Small intestine (tissue), 7 donors: ENCODE measurements at regions not wholly inside any gene's neighbourhood (a gene's known extent, or its start where the extent isn't known, plus 50 kb on each side); places are given as distances from the start of the nearest gene placed in this dataset.
"Not testable (repeated sequence)": the region's sequence is repeated elsewhere in the genome, so short reads cannot be mapped to it uniquely, and the experiment has no call there.

Experiments
- DNase-seq, 2 donors: peaks; one replicate each; pipeline versions ENCODE4 v3.0.0 to v3.0.0-alpha.2; 2013
- FAIRE-seq: peaks from 2 replicates; lab custom pipeline; 2012; peaks lifted over from hg19 to GRCh38; lab: Jason Lieb, UNC
- H3K27ac ChIP-seq, 3 donors: one replicate each; pipeline ENCODE4 v1.5.1; 2013; ENCODE audit warnings: low read length in 2 of 3, mild to moderate bottlenecking in 2 of 3, control low read depth in 1 of 3, inconsistent platforms in 1 of 3, low read depth in 1 of 3, moderate library complexity in 1 of 3
- H3K27me3 ChIP-seq, 3 donors: one replicate each; pipeline ENCODE4 v1.6.1; 2013; ENCODE audit warnings: low read length in 3 of 3, inconsistent platforms in 1 of 3; ENCODE audit not compliant: control insufficient read depth in 3 of 3, insufficient read depth in 3 of 3
- H3K36me3 ChIP-seq, 3 donors: one replicate each; pipeline ENCODE4 v1.6.1; 2013; ENCODE audit warnings: low read length in 3 of 3, inconsistent platforms in 1 of 3, low read depth in 1 of 3, mild to moderate bottlenecking in 1 of 3, moderate library complexity in 1 of 3; ENCODE audit not compliant: control insufficient read depth in 3 of 3, insufficient read depth in 2 of 3
- H3K4me1 ChIP-seq, 3 donors: one replicate each; pipeline ENCODE4 v1.6.1; 2013; ENCODE audit warnings: low read length in 2 of 3, inconsistent platforms in 1 of 3, low read depth in 1 of 3, mild to moderate bottlenecking in 1 of 3, moderate library complexity in 1 of 3; ENCODE audit not compliant: control insufficient read depth in 3 of 3, insufficient read depth in 2 of 3
- H3K4me3 ChIP-seq, 3 donors: one replicate each; pipeline ENCODE4 v1.5.1; 2013; ENCODE audit warnings: low read length in 3 of 3, control low read depth in 1 of 3, inconsistent platforms in 1 of 3, low read depth in 1 of 3, mild to moderate bottlenecking in 1 of 3, moderate library complexity in 1 of 3
- H3K9me3 ChIP-seq, 2 donors: one replicate each; pipeline ENCODE4 v1.6.1; 2013; ENCODE audit warnings: low read depth in 1 of 2, low read length in 1 of 2; ENCODE audit not compliant: control insufficient read depth in 2 of 2, insufficient read depth in 1 of 2
- WGBS, 3 donors: extraction: QIAGEN DNeasy Blood & Tissue Kit; methylation state at CpG; one replicate each; pipeline ENCODE4 v1.1.7; 2013; 5-methylcytosine and 5-hydroxymethylcytosine counted together
- donor health status: healthy with polysubstance abuse.
- donor health status: control.
- donor health status: control.
- donor health status: Bipolar disorder and iron deficiency.
- donor health status: healthy.

DNA sequence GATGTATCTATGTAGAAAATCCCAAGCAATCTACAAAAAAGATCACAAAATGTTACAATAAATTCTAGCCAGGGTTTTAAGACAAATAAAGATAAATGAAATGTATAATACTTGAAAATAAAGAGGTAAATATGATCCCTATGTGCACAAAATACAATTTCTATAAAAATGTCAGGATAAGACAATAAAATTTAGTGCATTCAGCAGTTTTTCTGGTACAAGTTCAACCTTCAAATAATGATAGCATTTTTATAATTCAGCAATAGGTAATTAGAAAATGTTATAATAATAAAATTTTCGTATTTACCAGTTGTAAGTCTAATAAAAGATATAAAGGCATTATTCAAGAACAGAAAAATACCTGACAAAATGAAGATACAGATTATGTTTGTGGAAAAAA is 726.8 kb upstream of the FAT3 start:
- H3K27ac ChIP-seq = no peak overlapping the region
- WGBS, 3 donors = 65 to 76% (median 69%) methylated on average over 1 of the region's 1 CpG
- H3K4me1 ChIP-seq = no peaks in the 10 kb centered on the region
- DNase-seq (no peak), FAIRE-seq (no peak)
- H3K9me3 ChIP-seq = no peaks in the 10 kb centered on the region
- H3K36me3 ChIP-seq = no peaks in the 10 kb centered on the region
- no peaks in the 10 kb centered on the region for H3K27me3 ChIP-seq
- H3K4me3 ChIP-seq = no peak overlapping the region

DNA sequence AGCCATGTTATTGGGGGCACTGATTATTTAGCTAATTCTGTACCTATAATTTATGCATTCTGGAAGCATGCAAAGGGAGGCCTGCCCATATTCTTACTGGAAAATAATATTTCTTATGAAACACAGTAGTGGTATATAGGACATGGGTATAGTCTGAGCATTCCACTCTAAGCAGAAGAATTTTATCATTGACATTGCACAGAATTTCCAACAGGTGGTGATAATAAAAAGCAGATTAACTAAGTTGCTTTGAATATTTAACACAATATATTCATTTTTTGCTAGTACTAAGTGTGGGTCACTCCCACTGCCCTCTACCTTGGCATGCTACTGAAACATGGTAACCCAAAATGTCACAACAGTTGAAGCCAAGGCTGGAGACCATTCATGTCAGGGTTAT is 728.8 kb upstream of the FAT3 start:
- no peaks in the 10 kb centered on the region for H3K36me3 ChIP-seq
- DNase-seq (no peak), FAIRE-seq (no peak)
- H3K4me1 ChIP-seq = no peaks in the 10 kb centered on the region
- no peaks in the 10 kb centered on the region for H3K27me3 ChIP-seq
- no peak overlapping the region for H3K27ac ChIP-seq
- H3K4me3 ChIP-seq = no peak overlapping the region
- H3K9me3 ChIP-seq = no peaks in the 10 kb centered on the region

DNA sequence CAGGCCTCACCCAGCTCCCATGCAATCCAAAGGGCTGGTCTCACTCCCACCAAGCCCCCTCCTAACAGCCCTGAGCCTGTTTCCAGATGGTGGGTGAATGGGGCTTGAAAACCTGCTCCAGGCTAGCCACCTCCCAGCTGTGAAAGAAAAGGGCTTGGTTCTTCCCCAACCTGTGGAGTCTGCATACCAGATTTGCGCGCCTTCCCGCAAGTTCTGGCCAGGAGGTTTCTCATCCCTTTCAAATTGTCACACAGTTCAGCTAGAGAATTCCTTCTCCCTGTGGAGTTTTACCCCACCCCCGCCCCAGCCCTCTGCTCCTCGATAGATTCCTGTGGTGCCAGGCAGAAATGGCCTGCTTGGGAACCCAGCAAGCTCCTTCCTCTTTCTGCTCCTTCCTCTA is 734.6 kb upstream of the FAT3 start:
- Histone ChIP-seq H3K27me3 (no peaks in the 10 kb centered on the region), H3K27ac (no peak overlapping the region), H3K4me1 (no peaks in the 10 kb centered on the region), H3K4me3 (no peak overlapping the region), H3K36me3 (no peaks in the 10 kb centered on the region), H3K9me3 (peaks cover 2 to 7% of the 10 kb centered on the region in 2 donors)
- DNase-seq (no peak), FAIRE-seq (no peak)
- 71 to 81% (median 74%) methylated on average over 5 of the region's 5 CpGs for WGBS, 3 donors

DNA sequence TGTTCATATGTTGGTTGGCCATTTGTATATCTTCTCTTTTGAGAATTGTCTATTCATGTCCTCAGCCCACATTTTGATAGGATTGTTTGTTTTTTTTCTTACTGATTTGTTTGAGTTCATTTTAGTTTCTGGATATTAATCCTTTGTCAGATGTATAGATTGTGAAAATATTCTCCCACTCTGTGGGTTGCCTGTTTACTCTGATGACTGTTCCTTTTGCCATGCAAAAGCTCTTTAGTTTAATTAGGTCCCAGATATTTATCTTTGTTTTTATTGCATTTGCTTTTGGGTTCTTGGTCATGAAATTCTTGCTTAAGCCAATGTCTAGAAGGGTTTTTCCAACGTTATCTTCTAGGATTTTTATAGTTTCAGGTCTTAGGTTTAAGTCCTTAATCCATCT is 740.7 kb upstream of the FAT3 start:
- 38 to 60% (median 52%) methylated on average over 1 of the region's 1 CpG for WGBS, 3 donors
- not testable (repeated sequence) for H3K4me1 ChIP-seq, H3K9me3 ChIP-seq, FAIRE-seq, H3K27me3 ChIP-seq, H3K27ac ChIP-seq, DNase-seq, H3K4me3 ChIP-seq, H3K36me3 ChIP-seq

DNA sequence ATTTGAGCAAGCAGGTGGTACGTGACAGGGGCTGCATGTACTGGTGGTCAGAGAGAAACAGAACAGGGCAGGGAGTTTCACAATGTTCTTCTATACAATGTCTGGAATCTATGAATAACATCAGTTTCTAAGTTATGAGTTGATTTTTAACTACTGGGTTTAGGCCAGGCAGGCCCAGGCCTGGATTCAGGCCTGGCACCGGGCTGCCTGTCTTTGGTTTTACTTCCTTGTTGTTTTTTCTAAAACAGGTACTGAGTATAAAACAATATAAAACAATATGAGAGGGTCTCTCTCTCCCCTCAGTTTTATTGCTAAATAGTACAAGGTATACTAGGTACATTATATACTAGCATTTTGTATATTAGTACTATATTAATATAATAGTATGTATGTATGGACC is 742.7 kb upstream of the FAT3 start:
- FAIRE-seq, H3K4me1 ChIP-seq, H3K27me3 ChIP-seq, H3K27ac ChIP-seq, DNase-seq, H3K36me3 ChIP-seq, H3K4me3 ChIP-seq, H3K9me3 ChIP-seq: not testable (repeated sequence)
- WGBS, 3 donors = 43 to 75% (median 48%) methylated on average over 2 of the region's 2 CpGs

DNA sequence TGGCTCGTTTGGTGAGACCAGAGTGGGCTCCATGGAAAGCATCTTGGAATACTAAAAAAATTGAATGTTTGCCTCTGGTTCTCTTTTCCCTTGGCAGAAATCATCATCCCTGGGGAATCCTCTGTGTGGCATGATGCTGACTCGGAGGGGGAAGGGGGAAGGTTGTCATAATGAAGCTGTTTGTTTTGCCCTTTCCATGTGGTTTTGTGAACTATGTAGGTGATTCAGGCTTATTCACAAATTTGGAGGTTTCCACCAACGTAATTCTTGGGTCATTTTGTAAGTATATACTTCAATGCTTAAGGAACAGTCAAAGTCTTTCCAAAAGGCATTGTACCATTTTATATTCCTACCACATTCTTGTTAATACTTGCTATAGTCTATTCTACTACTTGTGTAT is 754.0 kb upstream of the FAT3 start:
- WGBS, 3 donors = 37 to 63% (median 43%) methylated on average over 3 of the region's 3 CpGs
- no peak overlapping the region for H3K27ac ChIP-seq
- no peaks in the 10 kb centered on the region for H3K27me3 ChIP-seq
- no peaks in the 10 kb centered on the region for H3K9me3 ChIP-seq
- H3K4me1 ChIP-seq = no peaks in the 10 kb centered on the region
- FAIRE-seq (no peak), DNase-seq (no peak)
- H3K4me3 ChIP-seq = no peak overlapping the region
- no peaks in the 10 kb centered on the region for H3K36me3 ChIP-seq

DNA sequence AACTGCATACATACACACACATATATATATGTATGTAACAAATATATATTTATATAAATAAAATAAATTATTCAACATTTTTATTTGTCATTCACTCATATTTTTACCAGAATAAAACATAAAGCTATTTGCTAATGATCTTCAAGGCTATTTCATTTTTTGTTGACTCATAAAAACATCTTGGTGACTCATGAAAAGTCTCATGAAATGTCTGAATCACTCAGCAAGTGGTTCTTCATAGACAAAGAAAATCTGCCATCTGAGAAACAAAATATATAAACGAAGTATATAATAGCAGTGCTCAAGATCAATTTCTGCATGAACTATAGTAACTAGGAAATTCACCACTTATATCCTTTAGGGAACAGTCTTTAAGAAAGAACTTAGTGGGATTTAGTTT is 764.8 kb upstream of the FAT3 start:
- Histone ChIP-seq H3K9me3 (no peaks in the 10 kb centered on the region), H3K4me1 (no peaks in the 10 kb centered on the region), H3K36me3 (no peaks in the 10 kb centered on the region), H3K27me3 (no peaks in the 10 kb centered on the region), H3K27ac (no peak overlapping the region), H3K4me3 (no peak overlapping the region)
- DNase-seq (no peak), FAIRE-seq (no peak)
- 60 to 79% (median 60%) methylated on average over 1 of the region's 1 CpG for WGBS, 3 donors

DNA sequence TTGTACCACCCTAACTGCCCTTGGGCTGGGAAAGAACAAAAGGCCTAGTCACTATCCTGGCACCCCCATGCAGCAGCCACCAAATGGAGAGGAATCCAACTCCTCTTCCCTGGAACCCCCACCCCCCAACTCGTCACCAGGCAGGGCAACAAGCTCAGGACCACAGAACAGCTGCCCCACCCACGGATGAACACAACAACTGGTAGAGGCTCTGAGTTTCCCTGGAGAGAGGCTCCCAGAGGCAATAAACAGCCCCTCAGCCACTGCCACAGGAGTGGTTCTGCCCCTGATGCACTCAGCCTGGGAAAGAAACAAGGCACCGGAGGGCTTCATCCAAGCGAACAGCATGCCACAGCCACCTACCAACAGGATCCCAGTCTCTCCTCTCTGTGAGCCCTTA is 778.4 kb upstream of the FAT3 start:
- Histone ChIP-seq H3K27me3 (no peaks in the 10 kb centered on the region), H3K4me1 (no peaks in the 10 kb centered on the region), H3K9me3 (peaks cover 0 to 5% of the 10 kb centered on the region in 2 donors), H3K27ac (no peak overlapping the region), H3K4me3 (no peak overlapping the region), H3K36me3 (no peaks in the 10 kb centered on the region)
- FAIRE-seq = no peak
- 73 to 81% (median 78%) methylated on average over 4 of the region's 4 CpGs for WGBS, 3 donors
- DNase-seq = no peak

DNA sequence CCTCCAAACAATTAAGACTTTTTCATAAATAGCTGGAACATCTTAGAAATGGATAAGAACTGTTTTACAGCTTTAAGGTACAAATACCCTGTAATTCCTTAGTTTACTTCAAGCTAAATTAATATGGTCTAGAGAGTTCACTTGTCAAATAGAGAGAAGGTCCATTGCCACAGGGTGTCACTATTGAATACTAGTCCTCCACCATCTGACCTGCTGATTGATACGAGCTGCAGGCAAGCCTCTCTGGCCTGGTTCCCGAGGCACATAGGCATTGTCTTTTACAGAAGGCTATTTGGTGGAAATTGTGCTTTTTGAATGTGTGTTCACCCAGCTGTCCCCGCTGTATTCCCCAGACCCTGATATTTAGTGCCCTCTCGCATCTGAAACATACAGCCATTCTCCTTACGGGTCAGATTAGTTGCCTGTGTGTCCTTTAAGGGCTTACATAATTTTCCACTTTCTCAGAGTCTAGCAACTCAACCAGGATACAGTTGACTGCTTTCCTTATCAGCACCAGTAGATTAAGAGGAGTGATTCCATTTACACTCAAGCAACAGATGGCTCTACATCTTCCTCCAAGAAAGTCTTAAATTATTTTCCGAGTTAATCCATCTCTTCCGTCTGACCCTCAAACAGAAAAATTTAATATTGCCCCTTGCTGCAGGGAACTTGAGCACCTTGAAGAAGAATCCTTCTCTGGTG is 788.8 kb upstream of the FAT3 start:
- WGBS, 3 donors = 60 to 66% (median 63%) methylated on average over 7 of the region's 7 CpGs

More for the DNA sequence above, 788.8 kb upstream of the FAT3 start:
- no peak for FAIRE-seq
- Histone ChIP-seq H3K4me1 (no peaks in the 10 kb centered on the region), H3K4me3 (no peak overlapping the region), H3K9me3 (no peaks in the 10 kb centered on the region), H3K27ac (no peak overlapping the region), H3K36me3 (no peaks in the 10 kb centered on the region), H3K27me3 (no peaks in the 10 kb centered on the region)
- DNase-seq = peak in 1 of 2 donors; percentile 3
